ENCODE measurements at regions not wholly inside any gene's neighbourhood (a gene's known extent, or its start where the extent isn't known, plus 50 kb on each side); places are given as distances from the start of the nearest gene placed in this dataset.

DNA sequence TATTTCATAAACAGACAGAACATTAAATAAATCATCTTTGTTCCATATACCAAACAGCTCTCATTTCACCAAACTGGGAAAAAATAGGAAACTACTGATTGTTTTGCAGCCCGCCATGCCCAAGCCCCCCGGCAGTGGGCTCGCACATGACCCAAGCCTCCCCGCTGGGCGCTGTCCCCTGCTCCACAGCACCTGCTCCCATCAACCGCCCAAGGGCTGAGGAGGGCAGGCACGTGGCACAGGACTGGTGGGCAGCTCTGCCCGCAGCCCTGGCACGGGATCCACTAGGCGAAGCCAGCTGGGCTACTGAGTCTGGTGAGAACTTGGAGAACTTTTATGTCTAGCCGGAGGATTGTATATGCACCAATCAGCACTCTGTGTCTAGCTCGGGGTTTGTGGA is 554.8 kb upstream of the CCNG1 start:
- TF ChIP-seq, protein P1, sequence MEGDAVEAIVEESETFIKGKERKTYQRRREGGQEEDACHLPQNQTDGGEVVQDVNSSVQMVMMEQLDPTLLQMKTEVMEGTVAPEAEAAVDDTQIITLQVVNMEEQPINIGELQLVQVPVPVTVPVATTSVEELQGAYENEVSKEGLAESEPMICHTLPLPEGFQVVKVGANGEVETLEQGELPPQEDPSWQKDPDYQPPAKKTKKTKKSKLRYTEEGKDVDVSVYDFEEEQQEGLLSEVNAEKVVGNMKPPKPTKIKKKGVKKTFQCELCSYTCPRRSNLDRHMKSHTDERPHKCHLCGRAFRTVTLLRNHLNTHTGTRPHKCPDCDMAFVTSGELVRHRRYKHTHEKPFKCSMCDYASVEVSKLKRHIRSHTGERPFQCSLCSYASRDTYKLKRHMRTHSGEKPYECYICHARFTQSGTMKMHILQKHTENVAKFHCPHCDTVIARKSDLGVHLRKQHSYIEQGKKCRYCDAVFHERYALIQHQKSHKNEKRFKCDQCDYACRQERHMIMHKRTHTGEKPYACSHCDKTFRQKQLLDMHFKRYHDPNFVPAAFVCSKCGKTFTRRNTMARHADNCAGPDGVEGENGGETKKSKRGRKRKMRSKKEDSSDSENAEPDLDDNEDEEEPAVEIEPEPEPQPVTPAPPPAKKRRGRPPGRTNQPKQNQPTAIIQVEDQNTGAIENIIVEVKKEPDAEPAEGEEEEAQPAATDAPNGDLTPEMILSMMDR (IDR thresholded peaks at IDR 0.05; ENCODE audit: borderline replicate concordance, extremely low read depth, low read length, poor library complexity, severe bottlenecking), result no peak
- TF ChIP-seq EZH2 (IDR thresholded peaks at IDR 0.05; ENCODE audit: borderline replicate concordance, low read depth, low read length, severe bottlenecking), result no peak

All from DND-41 (cell line).